SU-DHL-6 (cell line): ENCODE measurements at regions not wholly inside any gene's neighbourhood (a gene's known extent, or its start where the extent isn't known, plus 50 kb on each side); places are given as distances from the start of the nearest gene placed in this dataset.

Source experiments
- H2AFZ ChIP-seq: fragments of 200-600 bp; sonication (generic); 2 replicates; pipeline ENCODE4 v1.6.1; 2014; ENCODE audit warnings: low read depth, mild to moderate bottlenecking, moderate library complexity, mixed read lengths, antibody characterized with exemption, low read length; ENCODE audit not compliant: severe bottlenecking
- H3F3A ChIP-seq: fragments of 200-600 bp; shearing (Covaris generic); 2 replicates; pipeline ENCODE4 v1.6.0; 2016; ENCODE audit warnings: antibody characterized with exemption, mild to moderate bottlenecking; ENCODE audit not compliant: insufficient read depth
- H3K27ac ChIP-seq: fragments of 200-600 bp; sonication (generic); 2 replicates; pipeline ENCODE4 v1.5.1; 2016; ENCODE audit warnings: low read depth, mild to moderate bottlenecking, low read length, moderate library complexity, mixed read lengths
- H3K27me3 ChIP-seq: fragments of 200-600 bp; sonication (generic), shearing (Covaris generic); 2 replicates; pipeline ENCODE4 v1.6.0; 2014; ENCODE audit warnings: mild to moderate bottlenecking, low read length
- H3K36me3 ChIP-seq: fragments of 200-600 bp; sonication (generic); 2 replicates; pipeline ENCODE4 v1.6.1; 2014; ENCODE audit warnings: mild to moderate bottlenecking, low read length, mixed read lengths
- H3K4me2 ChIP-seq: fragments of 300-600, 200-600 bp; shearing (Covaris generic), sonication (generic); 2 replicates; pipeline ENCODE4 v1.6.0; 2014; ENCODE audit warnings: low read length, low read depth, mild to moderate bottlenecking; ENCODE audit not compliant: poor library complexity, severe bottlenecking
- H3K4me3 ChIP-seq: fragments of 200-600 bp; sonication (generic); 2 replicates; pipeline ENCODE4 v1.5.1; 2014; ENCODE audit warnings: antibody characterized with exemption, low read length, mild to moderate bottlenecking, mixed read lengths; ENCODE audit not compliant: insufficient read depth, poor library complexity, severe bottlenecking
- H3K79me2 ChIP-seq: fragments of 200-600 bp; sonication (generic); 2 replicates; pipeline ENCODE4 v1.6.1; 2014; ENCODE audit warnings: mild to moderate bottlenecking, low read length, moderate library complexity; ENCODE audit not compliant: insufficient read depth
- H3K9ac ChIP-seq: fragments of 200-600 bp; sonication (generic); 2 replicates; pipeline ENCODE4 v1.7.0; 2014; ENCODE audit warnings: mild to moderate bottlenecking, low read length
- H3K9me2 ChIP-seq: fragments of 200-600 bp; sonication (generic); replicated peaks from 2 replicates; pipeline ENCODE4 v1.6.1; 2014; ENCODE audit warnings: low read length; ENCODE audit not compliant: insufficient read depth
- H3K9me3 ChIP-seq: fragments of 200-600 bp; sonication (generic); 2 replicates; pipeline ENCODE4 v1.6.1; 2014; ENCODE audit warnings: low read length, mixed read lengths; ENCODE audit not compliant: insufficient read depth
- H4K20me1 ChIP-seq: fragments of 200-600 bp; sonication (generic); 2 replicates; pipeline ENCODE4 v1.6.1; 2014; ENCODE audit warnings: low read depth, mild to moderate bottlenecking, antibody characterized with exemption, low read length, moderate library complexity, mixed read lengths
- CTCF ChIP-seq: fragments of 200-600 bp; sonication (generic); IDR thresholded peaks from one replicate; pipeline ENCODE4 v1.5.1; 2017; ENCODE audit warnings: antibody characterized with exemption, mild to moderate bottlenecking, low read length, moderate library complexity; ENCODE audit not compliant: insufficient read depth, poor library complexity, severe bottlenecking
- EZH2phosphoT487 ChIP-seq: fragments of 200-600 bp; sonication (generic), shearing (Covaris generic); conservative IDR thresholded peaks from 2 replicates; pipeline ENCODE4 v1.6.1; 2018; ENCODE audit warnings: mild to moderate bottlenecking, antibody characterized with exemption, low read length, moderate library complexity, mixed read lengths

- no peak overlapping the region for H3K4me2 ChIP-seq
- H3K27ac ChIP-seq = no peak overlapping the region
- H3K9me3 ChIP-seq = no peaks in the 10 kb centered on the region
- H3F3A ChIP-seq = no peaks in the 10 kb centered on the region
- no peaks in the 10 kb centered on the region for H3K79me2 ChIP-seq
- no peak overlapping the region for H2AFZ ChIP-seq
- H3K36me3 ChIP-seq = no peaks in the 10 kb centered on the region
- no peaks in the 10 kb centered on the region for H4K20me1 ChIP-seq
- TF ChIP-seq EZH2phosphoT487 = no peak
- TF ChIP-seq CTCF = no peak
- H3K4me3 ChIP-seq = no peak overlapping the region
- H3K9me2 ChIP-seq = no peaks in the 10 kb centered on the region
- H3K27me3 ChIP-seq = no peaks in the 10 kb centered on the region
- no peak overlapping the region for H3K9ac ChIP-seq
Measured at GRCh38 chr4:30904588-30904987, 184.4 kb downstream of the PCDH7 start.

DNA sequence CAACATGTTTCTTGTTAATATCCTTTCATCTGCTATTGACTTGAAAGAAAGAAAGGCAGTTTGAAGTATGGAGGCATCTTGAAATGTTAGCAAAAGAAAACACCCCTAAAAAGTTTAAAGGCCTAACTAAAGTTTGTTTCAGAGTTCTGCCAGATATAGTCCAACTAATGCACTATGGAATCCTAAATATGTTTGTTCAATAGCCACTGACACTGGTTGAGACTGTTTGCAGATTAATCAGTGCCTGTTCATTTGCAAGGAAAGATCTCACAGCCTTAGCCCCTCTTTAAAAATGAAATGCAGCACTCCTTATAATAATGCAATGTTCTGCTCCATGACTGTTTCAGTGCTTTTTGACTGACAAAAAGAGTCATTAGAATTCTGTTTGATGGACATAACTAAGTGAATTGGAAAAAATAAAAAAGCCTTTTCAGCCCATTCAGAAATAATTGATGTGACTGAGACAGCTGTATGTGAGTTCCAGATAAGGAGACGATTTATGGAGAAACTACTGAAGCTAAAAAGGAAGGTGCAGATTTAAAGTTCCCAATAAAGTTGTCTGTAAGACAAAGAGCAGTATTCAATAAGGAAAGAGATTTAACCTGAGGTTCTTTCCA, 192.0 kb downstream of the PCDH7 start:
- Histone ChIP-seq H3K27ac (no peak overlapping the region), H2AFZ (peak overlapping the region; percentile 35), H3K4me3 (no peak overlapping the region), H3K9me2 (no peaks in the 10 kb centered on the region), H4K20me1 (no peaks in the 10 kb centered on the region), H3K27me3 (no peaks in the 10 kb centered on the region), H3K36me3 (no peaks in the 10 kb centered on the region), H3K9ac (no peak overlapping the region), H3K9me3 (no peaks in the 10 kb centered on the region), H3K4me2 (no peak overlapping the region), H3F3A (no peaks in the 10 kb centered on the region), H3K79me2 (no peaks in the 10 kb centered on the region)
- TF ChIP-seq CTCF = no peak
- TF ChIP-seq EZH2phosphoT487 = no peak

- H3K27ac ChIP-seq = no peak overlapping the region
- H3K27me3 ChIP-seq = no peaks in the 10 kb centered on the region
- TF ChIP-seq CTCF = no peak
- TF ChIP-seq EZH2phosphoT487 = no peak
- no peak overlapping the region for H3K9ac ChIP-seq
- peak overlapping the region; percentile 12 for H2AFZ ChIP-seq
- H3F3A ChIP-seq = no peaks in the 10 kb centered on the region
- H3K9me2 ChIP-seq = no peaks in the 10 kb centered on the region
- H4K20me1 ChIP-seq = no peaks in the 10 kb centered on the region
- no peaks in the 10 kb centered on the region for H3K79me2 ChIP-seq
- H3K4me3 ChIP-seq = no peak overlapping the region
- H3K4me2 ChIP-seq = no peak overlapping the region
- H3K9me3 ChIP-seq = no peaks in the 10 kb centered on the region
- no peaks in the 10 kb centered on the region for H3K36me3 ChIP-seq
Measured at GRCh38 chr4:30916337-30917274, 196.4 kb downstream of the PCDH7 start.
